Large intestine (tissue), 3 donors: ENCODE measurements at regions not wholly inside any gene's neighbourhood (a gene's known extent, or its start where the extent isn't known, plus 50 kb on each side); places are given as distances from the start of the nearest gene placed in this dataset.

Experiments used
- DNase-seq, 2 donors: peaks; one replicate each; pipeline versions ENCODE4 v3.0.0 to v3.0.0-alpha.2; 2013
- H3K27ac ChIP-seq: one replicate; pipeline ENCODE4 v1.5.1; 2013; ENCODE audit warnings: low read length
- H3K27me3 ChIP-seq: 2 replicates; pipeline ENCODE4 v1.6.1; 2013; ENCODE audit warnings: low read length; ENCODE audit not compliant: control insufficient read depth, insufficient read depth
- H3K36me3 ChIP-seq: 2 replicates; pipeline ENCODE4 v1.6.1; 2013; ENCODE audit warnings: low read length; ENCODE audit not compliant: control insufficient read depth, insufficient read depth
- H3K4me1 ChIP-seq: one replicate; pipeline ENCODE4 v1.6.1; 2013; ENCODE audit warnings: low read length; ENCODE audit not compliant: control insufficient read depth, insufficient read depth
- H3K4me3 ChIP-seq: one replicate; pipeline ENCODE4 v1.5.1; 2013; ENCODE audit warnings: low read length
- H3K9me3 ChIP-seq: one replicate; pipeline ENCODE4 v1.6.1; 2013; ENCODE audit warnings: mild to moderate bottlenecking, low read depth, low read length, moderate library complexity; ENCODE audit not compliant: control insufficient read depth
- WGBS: methylation state at CpG from one replicate; pipeline ENCODE4 v1.1.5; 2013; ENCODE audit warnings: low lambda C conversion rate; ENCODE audit not compliant: insufficient coverage; 5-methylcytosine and 5-hydroxymethylcytosine counted together

- no peaks in the 10 kb centered on the region for H3K4me1 ChIP-seq
- H3K36me3 ChIP-seq = no peaks in the 10 kb centered on the region
- no peak for DNase-seq
- no CpG with 5 or more reads among the region's 6 CpGs for WGBS
- H3K4me3 ChIP-seq = no peak overlapping the region
- no peak overlapping the region for H3K27ac ChIP-seq
- H3K27me3 ChIP-seq = peaks cover 3% of the 10 kb centered on the region
- no peaks in the 10 kb centered on the region for H3K9me3 ChIP-seq
Measured at GRCh38 chr20:58054082-58054779, 174.2 kb downstream of the ANKRD60 start.

GRCh38 chr20:58053391-58054055 is 174.9 kb downstream of the ANKRD60 start:
- DNase-seq = no peak
- Histone ChIP-seq H3K4me1 (no peaks in the 10 kb centered on the region), H3K36me3 (no peaks in the 10 kb centered on the region), H3K27me3 (peaks cover 3% of the 10 kb centered on the region), H3K27ac (no peak overlapping the region), H3K4me3 (no peak overlapping the region), H3K9me3 (no peaks in the 10 kb centered on the region)
- WGBS = no CpG with 5 or more reads among the region's 10 CpGs

- no peak for DNase-seq
- Histone ChIP-seq H3K4me3 (no peak overlapping the region), H3K9me3 (no peaks in the 10 kb centered on the region), H3K36me3 (no peaks in the 10 kb centered on the region), H3K4me1 (no peaks in the 10 kb centered on the region), H3K27ac (no peak overlapping the region), H3K27me3 (peaks cover 3% of the 10 kb centered on the region)
- no CpG with 5 or more reads among the region's 1 CpG for WGBS
Measured at GRCh38 chr20:58051367-58051766, 177.1 kb downstream of the ANKRD60 start.

- no peaks in the 10 kb centered on the region for H3K4me1 ChIP-seq
- no peaks in the 10 kb centered on the region for H3K9me3 ChIP-seq
- no peaks in the 10 kb centered on the region for H3K36me3 ChIP-seq
- H3K27me3 ChIP-seq = peaks cover 2% of the 10 kb centered on the region
- no peak overlapping the region for H3K4me3 ChIP-seq
- WGBS = 82% methylated on average over 1 of the region's 3 CpGs
- DNase-seq = peak in 1 of 2 donors; percentile 22
- H3K27ac ChIP-seq = no peak overlapping the region
Measured at GRCh38 chr20:58048096-58048702, 180.3 kb downstream of the ANKRD60 start.

- H3K4me1 ChIP-seq = no peaks in the 10 kb centered on the region
- WGBS = 100% methylated on average over 1 of the region's 5 CpGs
- DNase-seq = no peak
- H3K36me3 ChIP-seq = no peaks in the 10 kb centered on the region
- H3K27me3 ChIP-seq = peaks cover 4% of the 10 kb centered on the region
- no peak overlapping the region for H3K27ac ChIP-seq
- H3K9me3 ChIP-seq = no peaks in the 10 kb centered on the region
- H3K4me3 ChIP-seq = no peak overlapping the region
Measured at GRCh38 chr20:58046311-58046710, 182.1 kb downstream of the ANKRD60 start.

- Histone ChIP-seq H3K4me3 (no peak overlapping the region), H3K9me3 (no peaks in the 10 kb centered on the region), H3K27ac (no peak overlapping the region), H3K36me3 (no peaks in the 10 kb centered on the region), H3K4me1 (no peaks in the 10 kb centered on the region), H3K27me3 (peaks cover 4% of the 10 kb centered on the region)
- 60% methylated on average over 1 of the region's 7 CpGs for WGBS
- DNase-seq = no peak
Measured at GRCh38 chr20:58045579-58045978, 182.9 kb downstream of the ANKRD60 start.

GRCh38 chr20:58044931-58045555 is 183.4 kb downstream of the ANKRD60 start:
- Histone ChIP-seq H3K9me3 (no peaks in the 10 kb centered on the region), H3K4me3 (no peak overlapping the region), H3K4me1 (no peaks in the 10 kb centered on the region), H3K36me3 (no peaks in the 10 kb centered on the region), H3K27ac (no peak overlapping the region), H3K27me3 (peaks cover 8% of the 10 kb centered on the region)
- WGBS = no CpG with 5 or more reads among the region's 9 CpGs
- no peak for DNase-seq

GRCh38 chr20:58044286-58044685 is 184.2 kb downstream of the ANKRD60 start:
- no peaks in the 10 kb centered on the region for H3K4me1 ChIP-seq
- no peaks in the 10 kb centered on the region for H3K9me3 ChIP-seq
- H3K27ac ChIP-seq = no peak overlapping the region
- no CpG with 5 or more reads among the region's 6 CpGs for WGBS
- no peak for DNase-seq
- H3K27me3 ChIP-seq = peaks cover 10% of the 10 kb centered on the region
- H3K4me3 ChIP-seq = no peak overlapping the region
- H3K36me3 ChIP-seq = no peaks in the 10 kb centered on the region

GRCh38 chr20:58043236-58044140 is 185.0 kb downstream of the ANKRD60 start:
- Histone ChIP-seq H3K4me1 (no peaks in the 10 kb centered on the region), H3K36me3 (no peaks in the 10 kb centered on the region), H3K4me3 (no peak overlapping the region), H3K9me3 (no peaks in the 10 kb centered on the region), H3K27me3 (peaks cover 10% of the 10 kb centered on the region), H3K27ac (no peak overlapping the region)
- 80% methylated on average over 1 of the region's 17 CpGs for WGBS
- DNase-seq = no peak

- DNase-seq = no peak
- WGBS = no CpG with 5 or more reads among the region's 1 CpG
- H3K27ac ChIP-seq = no peak overlapping the region
- H3K9me3 ChIP-seq = no peaks in the 10 kb centered on the region
- H3K4me3 ChIP-seq = no peak overlapping the region
- H3K4me1 ChIP-seq = no peaks in the 10 kb centered on the region
- H3K27me3 ChIP-seq = peaks cover 10% of the 10 kb centered on the region
- no peaks in the 10 kb centered on the region for H3K36me3 ChIP-seq
Measured at GRCh38 chr20:58042591-58042990, 185.9 kb downstream of the ANKRD60 start.
